ENCODE measurements at regions not wholly inside any gene's neighbourhood (a gene's known extent, or its start where the extent isn't known, plus 50 kb on each side); places are given as distances from the start of the nearest gene placed in this dataset.

DNA sequence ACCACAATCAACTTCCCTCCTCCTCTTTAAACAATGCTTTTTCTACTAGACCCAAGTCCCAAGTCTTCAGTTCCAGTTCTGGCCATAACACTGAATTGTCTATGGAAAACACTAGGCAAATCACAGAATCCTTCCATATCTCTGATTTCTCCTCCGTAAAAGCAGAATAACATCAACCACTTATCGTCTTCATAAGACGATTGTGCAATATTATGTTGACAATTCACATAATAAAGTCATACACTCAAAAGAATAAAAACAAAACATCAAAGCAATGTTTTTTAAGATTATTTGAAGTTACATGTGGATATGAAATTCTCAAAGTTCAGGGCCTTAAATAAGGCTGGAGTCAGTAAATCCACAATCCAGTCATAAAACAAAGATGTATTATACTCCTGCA lies 84.4 kb downstream of the MTERF1 start:
- Histone ChIP-seq H3K27ac (no peak overlapping the region), H3K4me3 (no peak overlapping the region), H3K9me3 (no peaks in the 10 kb centered on the region), H3K4me1 (no peaks in the 10 kb centered on the region), H3K27me3 (no peaks in the 10 kb centered on the region), H3K36me3 (no peaks in the 10 kb centered on the region)
- 63 to 71% methylated on average over 3 of the region's 3 CpGs for WGBS, 2 donors
- intact Hi-C loops (cut with DNase I), result no loop called here
- no peak for FAIRE-seq
- DNase-seq, result no peak
- TF ChIP-seq, protein P1, sequence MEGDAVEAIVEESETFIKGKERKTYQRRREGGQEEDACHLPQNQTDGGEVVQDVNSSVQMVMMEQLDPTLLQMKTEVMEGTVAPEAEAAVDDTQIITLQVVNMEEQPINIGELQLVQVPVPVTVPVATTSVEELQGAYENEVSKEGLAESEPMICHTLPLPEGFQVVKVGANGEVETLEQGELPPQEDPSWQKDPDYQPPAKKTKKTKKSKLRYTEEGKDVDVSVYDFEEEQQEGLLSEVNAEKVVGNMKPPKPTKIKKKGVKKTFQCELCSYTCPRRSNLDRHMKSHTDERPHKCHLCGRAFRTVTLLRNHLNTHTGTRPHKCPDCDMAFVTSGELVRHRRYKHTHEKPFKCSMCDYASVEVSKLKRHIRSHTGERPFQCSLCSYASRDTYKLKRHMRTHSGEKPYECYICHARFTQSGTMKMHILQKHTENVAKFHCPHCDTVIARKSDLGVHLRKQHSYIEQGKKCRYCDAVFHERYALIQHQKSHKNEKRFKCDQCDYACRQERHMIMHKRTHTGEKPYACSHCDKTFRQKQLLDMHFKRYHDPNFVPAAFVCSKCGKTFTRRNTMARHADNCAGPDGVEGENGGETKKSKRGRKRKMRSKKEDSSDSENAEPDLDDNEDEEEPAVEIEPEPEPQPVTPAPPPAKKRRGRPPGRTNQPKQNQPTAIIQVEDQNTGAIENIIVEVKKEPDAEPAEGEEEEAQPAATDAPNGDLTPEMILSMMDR (IDR thresholded peaks at IDR 0.05), result no peak
- ATAC-seq, result no peak

DNA sequence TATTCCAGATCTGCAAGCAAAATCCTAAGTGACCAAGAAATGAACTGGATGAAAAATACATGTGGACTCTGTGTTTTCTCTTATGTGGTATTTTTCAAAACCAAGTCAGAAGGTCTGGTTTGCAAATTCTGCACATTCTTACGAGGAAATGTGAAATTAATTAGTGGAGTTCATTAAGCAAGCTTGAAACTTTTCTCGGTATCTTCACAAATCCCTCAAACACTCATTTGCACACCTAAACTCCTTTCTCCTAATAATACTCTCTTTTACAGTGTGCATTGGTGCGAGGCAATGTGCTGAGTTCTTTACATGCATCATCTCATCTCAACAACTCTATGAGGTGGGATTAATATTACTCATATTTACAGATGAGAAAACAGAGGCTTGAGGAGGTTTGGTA lies 82.1 kb downstream of the MTERF1 start:
- no peak for ATAC-seq
- Histone ChIP-seq H3K4me3 (no peak overlapping the region), H3K27ac (no peak overlapping the region), H3K36me3 (no peaks in the 10 kb centered on the region), H3K9me3 (no peaks in the 10 kb centered on the region), H3K27me3 (no peaks in the 10 kb centered on the region), H3K4me1 (no peaks in the 10 kb centered on the region)
- TF ChIP-seq, protein P1 (IDR thresholded peaks at IDR 0.05), result no peak
- WGBS, 2 donors, result 74 to 80% methylated on average over 3 of the region's 3 CpGs
- intact Hi-C loops (cut with DNase I), result no loop called here
- no peak for FAIRE-seq
- no peak for DNase-seq

DNA sequence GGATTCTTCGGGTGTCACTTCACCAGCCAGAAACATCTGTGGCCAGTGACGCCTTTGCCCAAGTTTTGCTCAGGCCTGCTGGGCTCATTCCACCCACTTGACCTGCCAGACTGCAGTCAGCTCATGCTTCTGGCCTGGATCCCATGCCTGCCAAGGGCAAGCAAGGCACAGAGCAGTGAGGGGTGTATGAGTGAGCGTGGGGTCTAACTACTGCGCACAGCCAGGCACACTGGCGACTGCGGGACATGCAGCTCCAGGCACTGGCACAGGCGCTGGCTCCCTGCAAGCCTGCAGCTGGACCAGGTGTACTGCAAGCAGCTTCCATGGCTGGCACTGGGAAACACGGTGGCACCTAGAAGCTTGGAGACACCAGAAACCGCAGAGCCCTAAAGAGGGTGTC lies 80.1 kb downstream of the MTERF1 start:
- TF ChIP-seq, protein P1 (IDR thresholded peaks at IDR 0.05), result no peak
- H3K27me3 ChIP-seq, result no peaks in the 10 kb centered on the region
- H3K4me3 ChIP-seq, result no peak overlapping the region
- FAIRE-seq (no peak), DNase-seq (peak in 1 of 6 donors; percentile 43), ATAC-seq (no peak)
- H3K36me3 ChIP-seq, result no peaks in the 10 kb centered on the region
- no peaks in the 10 kb centered on the region for H3K9me3 ChIP-seq
- intact Hi-C loops (cut with DNase I), result no loop called here
- H3K4me1 ChIP-seq, result no peaks in the 10 kb centered on the region
- 84 to 93% methylated on average over 9 of the region's 9 CpGs for WGBS, 2 donors
- no peak overlapping the region for H3K27ac ChIP-seq

DNA sequence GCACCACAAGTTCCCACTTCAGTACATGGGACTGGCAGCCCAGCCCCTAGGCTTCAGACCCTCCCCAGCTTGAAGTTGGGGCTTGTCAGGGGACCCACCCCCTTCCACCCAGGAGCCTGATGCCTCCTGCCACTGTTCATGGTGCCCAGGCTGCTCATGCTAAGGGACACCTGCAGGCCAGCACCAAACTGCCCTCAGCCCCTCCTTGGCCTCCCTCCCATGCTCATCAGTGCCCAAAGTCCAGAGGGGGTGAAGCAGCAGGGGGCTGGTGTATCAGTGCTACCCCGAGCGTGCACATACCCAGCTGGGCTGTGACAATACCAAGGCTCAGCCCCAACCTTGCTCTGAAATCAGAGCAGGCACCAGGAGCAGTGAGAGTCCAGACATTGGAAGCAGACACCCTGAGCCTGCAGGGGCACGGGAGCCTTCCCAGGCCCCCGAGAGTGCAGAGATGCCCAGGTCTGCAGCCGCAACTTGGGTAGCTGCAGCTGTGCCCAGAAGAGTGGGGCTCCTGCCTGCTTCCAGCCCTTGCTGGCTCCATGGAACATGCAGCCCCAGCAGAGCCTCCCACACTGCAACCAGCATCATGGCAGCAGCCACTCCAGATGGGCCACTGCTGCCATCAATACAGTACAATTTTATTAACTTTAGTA lies 79.0 kb downstream of the MTERF1 start:
- DNase-seq (peak in 2 of 6 donors; percentile 10 to 32), FAIRE-seq (no peak), ATAC-seq (no peak)
- 92% methylated on average over 5 of the region's 5 CpGs for WGBS, 2 donors
- TF ChIP-seq, protein P1 (IDR thresholded peaks at IDR 0.05), result no peak
- intact Hi-C loops (cut with DNase I), result no loop called here
- no peaks in the 10 kb centered on the region for H3K4me1 ChIP-seq
- no peak overlapping the region for H3K27ac ChIP-seq
- H3K4me3 ChIP-seq, result no peak overlapping the region
- no peaks in the 10 kb centered on the region for H3K36me3 ChIP-seq
- H3K9me3 ChIP-seq, result no peaks in the 10 kb centered on the region
- no peaks in the 10 kb centered on the region for H3K27me3 ChIP-seq

DNA sequence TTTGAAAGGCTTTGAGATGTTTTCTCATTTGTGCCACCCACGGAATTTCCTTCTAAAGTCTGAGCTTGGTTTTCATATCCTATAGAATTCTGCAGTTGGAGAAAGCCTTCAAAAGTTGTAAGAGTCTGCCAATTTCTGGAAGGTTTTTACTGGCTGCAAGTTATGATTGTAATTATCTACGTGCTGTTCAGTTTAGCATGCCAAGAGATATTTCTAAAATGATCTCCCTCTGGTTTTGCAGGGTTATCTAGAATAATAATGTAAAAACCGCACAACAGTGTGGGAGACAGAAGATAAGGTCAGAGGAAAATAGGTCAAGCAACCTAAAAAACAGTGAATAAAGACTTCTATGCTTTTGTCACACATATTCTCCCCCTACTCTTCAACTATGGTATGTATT lies 69.3 kb downstream of the MTERF1 start:
- H3K27me3 ChIP-seq, result no peaks in the 10 kb centered on the region
- no peak for DNase-seq
- no peak for FAIRE-seq
- TF ChIP-seq, protein P1 (IDR thresholded peaks at IDR 0.05), result no peak
- no peaks in the 10 kb centered on the region for H3K9me3 ChIP-seq
- 49 to 58% methylated on average over 3 of the region's 3 CpGs for WGBS, 2 donors
- H3K36me3 ChIP-seq, result no peaks in the 10 kb centered on the region
- no peak overlapping the region for H3K27ac ChIP-seq
- ATAC-seq, result no peak
- no peaks in the 10 kb centered on the region for H3K4me1 ChIP-seq
- intact Hi-C loops (cut with DNase I), result no loop called here
- no peak overlapping the region for H3K4me3 ChIP-seq
